ENCODE measurements at regions not wholly inside any gene's neighbourhood (a gene's known extent, or its start where the extent isn't known, plus 50 kb on each side); places are given as distances from the start of the nearest gene placed in this dataset.

DNA sequence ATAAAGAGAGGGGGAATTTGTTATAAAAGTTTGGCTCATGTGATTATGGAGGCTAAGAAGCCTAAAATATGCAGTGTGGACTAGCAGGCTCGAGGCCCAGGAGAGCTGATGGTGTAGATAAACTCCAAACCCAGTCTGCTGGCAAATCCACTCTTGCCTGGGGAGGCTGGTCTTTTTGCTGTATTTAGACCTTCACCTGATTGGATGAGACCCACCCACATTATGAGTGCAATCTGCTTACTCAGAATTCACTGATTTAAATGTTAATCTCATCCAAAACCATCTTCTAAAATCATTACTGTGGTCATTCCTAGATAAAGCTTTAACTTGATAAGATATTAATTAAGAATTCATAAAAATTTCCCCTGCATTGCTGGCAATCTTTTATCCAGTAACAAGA, 473.2 kb downstream of the TMA16 start:
- no peaks in the 10 kb centered on the region for H3K36me3 ChIP-seq
- DNase-seq (ENCODE audit: extremely low spot score in 2 of 2): no peak
- no peak for TF ChIP-seq POLR2AphosphoS5 (IDR thresholded peaks at IDR 0.05; ENCODE audit: insufficient read depth in 1 of 2, low read depth in 1 of 2)
- TF ChIP-seq POLR2A (IDR thresholded peaks at IDR 0.05): no peak
- TF ChIP-seq, protein P1, sequence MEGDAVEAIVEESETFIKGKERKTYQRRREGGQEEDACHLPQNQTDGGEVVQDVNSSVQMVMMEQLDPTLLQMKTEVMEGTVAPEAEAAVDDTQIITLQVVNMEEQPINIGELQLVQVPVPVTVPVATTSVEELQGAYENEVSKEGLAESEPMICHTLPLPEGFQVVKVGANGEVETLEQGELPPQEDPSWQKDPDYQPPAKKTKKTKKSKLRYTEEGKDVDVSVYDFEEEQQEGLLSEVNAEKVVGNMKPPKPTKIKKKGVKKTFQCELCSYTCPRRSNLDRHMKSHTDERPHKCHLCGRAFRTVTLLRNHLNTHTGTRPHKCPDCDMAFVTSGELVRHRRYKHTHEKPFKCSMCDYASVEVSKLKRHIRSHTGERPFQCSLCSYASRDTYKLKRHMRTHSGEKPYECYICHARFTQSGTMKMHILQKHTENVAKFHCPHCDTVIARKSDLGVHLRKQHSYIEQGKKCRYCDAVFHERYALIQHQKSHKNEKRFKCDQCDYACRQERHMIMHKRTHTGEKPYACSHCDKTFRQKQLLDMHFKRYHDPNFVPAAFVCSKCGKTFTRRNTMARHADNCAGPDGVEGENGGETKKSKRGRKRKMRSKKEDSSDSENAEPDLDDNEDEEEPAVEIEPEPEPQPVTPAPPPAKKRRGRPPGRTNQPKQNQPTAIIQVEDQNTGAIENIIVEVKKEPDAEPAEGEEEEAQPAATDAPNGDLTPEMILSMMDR (IDR thresholded peaks at IDR 0.05): no peak
- no peaks in the 10 kb centered on the region for H3K4me1 ChIP-seq
- no peak overlapping the region for H3K4me3 ChIP-seq
- H3K9me3 ChIP-seq: no peaks in the 10 kb centered on the region
- intact Hi-C loops (cut with DNase I): no loop called here
- no peak overlapping the region for H3K27ac ChIP-seq
- no peaks in the 10 kb centered on the region for H3K27me3 ChIP-seq

GRCh38 chr4:163969291-163969690, 474.8 kb downstream of the TMA16 start:
- intact Hi-C loops (cut with DNase I): no loop called here
- H3K27ac ChIP-seq: no peak overlapping the region
- no peaks in the 10 kb centered on the region for H3K9me3 ChIP-seq
- H3K4me3 ChIP-seq: no peak overlapping the region
- DNase-seq (ENCODE audit: extremely low spot score in 2 of 2): no peak
- no peaks in the 10 kb centered on the region for H3K27me3 ChIP-seq
- TF ChIP-seq POLR2AphosphoS5 (IDR thresholded peaks at IDR 0.05; ENCODE audit: insufficient read depth in 1 of 2, low read depth in 1 of 2): no peak
- TF ChIP-seq POLR2A (IDR thresholded peaks at IDR 0.05): no peak
- TF ChIP-seq, protein P1 (IDR thresholded peaks at IDR 0.05): no peak
- H3K36me3 ChIP-seq: no peaks in the 10 kb centered on the region
- no peaks in the 10 kb centered on the region for H3K4me1 ChIP-seq

DNA sequence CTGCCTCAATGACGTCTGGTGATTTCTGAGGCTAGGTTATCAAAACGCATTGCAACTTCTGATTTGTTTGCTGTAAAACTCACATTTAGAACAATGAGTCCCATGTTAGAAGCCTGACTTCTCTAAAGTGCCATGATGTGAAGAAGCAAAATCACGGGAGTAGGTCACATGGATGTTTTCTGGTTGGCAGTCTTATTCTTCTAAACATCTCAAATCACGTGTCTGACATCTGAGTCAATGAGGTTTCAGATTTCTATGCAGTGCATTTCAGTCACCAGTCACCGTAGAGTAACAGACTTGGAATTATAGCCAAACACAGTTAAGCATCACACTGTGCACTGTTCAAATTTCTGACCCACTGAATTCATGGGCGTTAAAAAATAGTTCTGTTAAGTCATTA, 482.1 kb downstream of the TMA16 start:
- Histone ChIP-seq H3K4me1 (no peaks in the 10 kb centered on the region), H3K36me3 (no peaks in the 10 kb centered on the region), H3K9me3 (no peaks in the 10 kb centered on the region), H3K27ac (no peak overlapping the region), H3K27me3 (no peaks in the 10 kb centered on the region), H3K4me3 (no peak overlapping the region)
- no peak for DNase-seq (ENCODE audit: extremely low spot score in 2 of 2)
- intact Hi-C loops (cut with DNase I): no loop called here
- TF ChIP-seq, protein P1 (IDR thresholded peaks at IDR 0.05): no peak
- TF ChIP-seq POLR2AphosphoS5 (IDR thresholded peaks at IDR 0.05; ENCODE audit: insufficient read depth in 1 of 2, low read depth in 1 of 2): no peak
- TF ChIP-seq POLR2A (IDR thresholded peaks at IDR 0.05): no peak

- H3K4me1 ChIP-seq: no peaks in the 10 kb centered on the region
- no peak overlapping the region for H3K27ac ChIP-seq
- no peak for TF ChIP-seq POLR2A (IDR thresholded peaks at IDR 0.05)
- TF ChIP-seq, protein P1 (IDR thresholded peaks at IDR 0.05): no peak
- no peak for TF ChIP-seq POLR2AphosphoS5 (IDR thresholded peaks at IDR 0.05; ENCODE audit: insufficient read depth in 1 of 2, low read depth in 1 of 2)
- intact Hi-C loops (cut with DNase I): no loop called here
- H3K36me3 ChIP-seq: no peaks in the 10 kb centered on the region
- DNase-seq (ENCODE audit: extremely low spot score in 2 of 2): no peak
- H3K9me3 ChIP-seq: no peaks in the 10 kb centered on the region
- H3K4me3 ChIP-seq: no peak overlapping the region
- no peaks in the 10 kb centered on the region for H3K27me3 ChIP-seq
These were observed 493.9 kb downstream of the TMA16 start for GRCh38 chr4:163988391-163988790.

DNA sequence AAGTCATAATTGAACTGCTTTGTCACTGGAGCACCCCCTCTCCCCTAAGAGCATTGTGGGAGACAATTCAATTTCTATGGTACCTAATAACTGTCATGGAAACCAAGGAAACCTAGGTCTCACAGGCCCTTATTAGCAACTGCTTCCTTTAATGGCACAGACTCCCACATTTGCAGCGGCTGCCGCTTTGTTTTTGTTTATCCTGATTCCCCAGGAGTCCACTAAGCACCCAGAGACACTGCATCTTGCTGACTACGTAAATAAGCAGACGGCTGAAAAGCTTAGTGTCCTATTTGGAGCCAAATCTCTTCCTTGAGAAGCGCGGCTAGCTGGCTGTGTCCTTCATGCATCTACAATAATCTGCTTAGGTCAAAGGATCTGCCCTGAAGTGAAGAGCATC, 494.4 kb downstream of the TMA16 start:
- DNase-seq (ENCODE audit: extremely low spot score in 2 of 2): no peak
- Histone ChIP-seq H3K27me3 (no peaks in the 10 kb centered on the region), H3K4me3 (no peak overlapping the region), H3K36me3 (no peaks in the 10 kb centered on the region), H3K9me3 (no peaks in the 10 kb centered on the region), H3K27ac (no peak overlapping the region), H3K4me1 (no peaks in the 10 kb centered on the region)
- TF ChIP-seq, protein P1 (IDR thresholded peaks at IDR 0.05): no peak
- TF ChIP-seq POLR2A (IDR thresholded peaks at IDR 0.05) (no peak), POLR2AphosphoS5 (IDR thresholded peaks at IDR 0.05; ENCODE audit: insufficient read depth in 1 of 2, low read depth in 1 of 2) (no peak)
- intact Hi-C loops (cut with DNase I): no loop called here

Data from vagina (tissue), 2 donors.